ENCODE measurements at regions not wholly inside any gene's neighbourhood (a gene's known extent, or its start where the extent isn't known, plus 50 kb on each side); places are given as distances from the start of the nearest gene placed in this dataset.

DNA sequence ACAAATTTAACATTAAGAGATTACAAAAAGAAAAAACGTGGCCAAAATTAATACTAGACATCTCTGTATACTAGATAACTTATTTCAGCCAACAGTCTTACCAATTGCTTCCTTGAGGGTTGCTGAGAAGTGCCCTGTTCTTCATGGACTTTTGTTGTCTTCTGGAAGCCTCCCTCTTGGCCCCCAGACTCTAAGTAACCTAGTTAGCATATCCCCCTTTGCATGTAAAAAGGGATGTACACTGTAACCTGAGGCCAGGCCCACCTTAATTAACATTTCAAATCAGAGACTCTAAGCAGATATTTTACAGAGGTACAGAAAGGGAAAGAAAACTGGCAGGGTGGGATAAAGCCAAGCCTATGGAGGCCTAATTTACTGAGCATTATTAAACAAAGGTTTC lies 1047.3 kb downstream of the ADGRL2 start:
- no peak for TF ChIP-seq POLR2A (IDR thresholded peaks at IDR 0.05)
- TF ChIP-seq, protein P1, sequence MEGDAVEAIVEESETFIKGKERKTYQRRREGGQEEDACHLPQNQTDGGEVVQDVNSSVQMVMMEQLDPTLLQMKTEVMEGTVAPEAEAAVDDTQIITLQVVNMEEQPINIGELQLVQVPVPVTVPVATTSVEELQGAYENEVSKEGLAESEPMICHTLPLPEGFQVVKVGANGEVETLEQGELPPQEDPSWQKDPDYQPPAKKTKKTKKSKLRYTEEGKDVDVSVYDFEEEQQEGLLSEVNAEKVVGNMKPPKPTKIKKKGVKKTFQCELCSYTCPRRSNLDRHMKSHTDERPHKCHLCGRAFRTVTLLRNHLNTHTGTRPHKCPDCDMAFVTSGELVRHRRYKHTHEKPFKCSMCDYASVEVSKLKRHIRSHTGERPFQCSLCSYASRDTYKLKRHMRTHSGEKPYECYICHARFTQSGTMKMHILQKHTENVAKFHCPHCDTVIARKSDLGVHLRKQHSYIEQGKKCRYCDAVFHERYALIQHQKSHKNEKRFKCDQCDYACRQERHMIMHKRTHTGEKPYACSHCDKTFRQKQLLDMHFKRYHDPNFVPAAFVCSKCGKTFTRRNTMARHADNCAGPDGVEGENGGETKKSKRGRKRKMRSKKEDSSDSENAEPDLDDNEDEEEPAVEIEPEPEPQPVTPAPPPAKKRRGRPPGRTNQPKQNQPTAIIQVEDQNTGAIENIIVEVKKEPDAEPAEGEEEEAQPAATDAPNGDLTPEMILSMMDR (IDR thresholded peaks at IDR 0.05) = no peak
